ENCODE measurements at regions not wholly inside any gene's neighbourhood (a gene's known extent, or its start where the extent isn't known, plus 50 kb on each side); places are given as distances from the start of the nearest gene placed in this dataset.
A peak's percentile ranks its signal among the peaks of the same experiment; 100 is the strongest.

GRCh38 chr1:13943055-13943454 is 243.1 kb downstream of the PRDM2 start:
- H3K9me3 Mint-ChIP-seq: peaks cover 39% of the 10 kb centered on the region
- no peak overlapping the region for H3K4me3 Mint-ChIP-seq

GRCh38 chr1:13945856-13946255 is 245.9 kb downstream of the PRDM2 start:
- Mint-ChIP-seq H3K27ac (no peak overlapping the region), H3K4me1 (no peaks in the 10 kb centered on the region), H3K9me3 (peaks cover 19% of the 10 kb centered on the region), H3K36me3 (peaks cover 9% of the 10 kb centered on the region; the same call in 1 of the 2 replicates), H3K27me3 (ENCODE audit: low read depth) (peaks cover 22% of the 10 kb centered on the region), H3K4me3 (no peak overlapping the region)
- no peak for TF ChIP-seq OVOL2 (CRISPR knock-in tag; IDR thresholded peaks at IDR 0.05; ENCODE audit: borderline replicate concordance)
- no peak for TF ChIP-seq ATF1 (CRISPR knock-in tag; IDR thresholded peaks at IDR 0.05)
- no peak for TF ChIP-seq MXD4 (CRISPR knock-in tag; IDR thresholded peaks at IDR 0.05; ENCODE audit: borderline replicate concordance)
- TF ChIP-seq ESRRA (CRISPR knock-in tag; IDR thresholded peaks at IDR 0.05; ENCODE audit: borderline replicate concordance): no peak
- no peak for TF ChIP-seq ZNF138 (CRISPR knock-in tag; conservative IDR thresholded peaks at IDR 0.05)
- no peak for TF ChIP-seq CREB1 (CRISPR knock-in tag; IDR thresholded peaks at IDR 0.05)
- TF ChIP-seq ATF6 (CRISPR knock-in tag; IDR thresholded peaks at IDR 0.05): no peak
- no peak for TF ChIP-seq USF1 (CRISPR knock-in tag; IDR thresholded peaks at IDR 0.05)
- TF ChIP-seq, protein P1, sequence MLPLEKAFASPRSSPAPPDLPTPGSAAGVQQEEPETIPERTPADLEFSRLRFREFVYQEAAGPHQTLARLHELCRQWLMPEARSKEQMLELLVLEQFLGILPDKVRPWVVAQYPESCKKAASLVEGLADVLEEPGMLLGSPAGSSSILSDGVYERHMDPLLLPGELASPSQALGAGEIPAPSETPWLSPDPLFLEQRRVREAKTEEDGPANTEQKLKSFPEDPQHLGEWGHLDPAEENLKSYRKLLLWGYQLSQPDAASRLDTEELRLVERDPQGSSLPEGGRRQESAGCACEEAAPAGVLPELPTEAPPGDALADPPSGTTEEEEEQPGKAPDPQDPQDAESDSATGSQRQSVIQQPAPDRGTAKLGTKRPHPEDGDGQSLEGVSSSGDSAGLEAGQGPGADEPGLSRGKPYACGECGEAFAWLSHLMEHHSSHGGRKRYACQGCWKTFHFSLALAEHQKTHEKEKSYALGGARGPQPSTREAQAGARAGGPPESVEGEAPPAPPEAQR (CRISPR knock-in tag; IDR thresholded peaks at IDR 0.05): no peak
- no peak for TF ChIP-seq CREM (CRISPR knock-in tag; IDR thresholded peaks at IDR 0.05)
- TF ChIP-seq HMGA2 (CRISPR knock-in tag; IDR thresholded peaks at IDR 0.05): no peak
- TF ChIP-seq ZNF671 (CRISPR knock-in tag; IDR thresholded peaks at IDR 0.05): no peak
- TF ChIP-seq HMGXB4 (CRISPR knock-in tag; IDR thresholded peaks at IDR 0.05): no peak
- no peak for TF ChIP-seq NR2C2 (CRISPR knock-in tag; IDR thresholded peaks at IDR 0.05)
- no peak for TF ChIP-seq CBFB (CRISPR knock-in tag; IDR thresholded peaks at IDR 0.05; ENCODE audit: low read depth)
- no peak for TF ChIP-seq NFE2L1 (CRISPR knock-in tag; IDR thresholded peaks at IDR 0.05)
- ChIA-PET CTCF (interaction anchor here (1.3 to 1.5 kb wide), 2 partner anchors 16 to 20 kb away, joined by 3 to 4 read pairs; no protein-coding TSS in a partner anchor), POLR2A (no interaction called here)
- ATAC-seq (no peak), DNase-seq (ENCODE audit: low spot score) (no peak)

More at GRCh38 chr1:13943055-13943454, 243.1 kb downstream of the PRDM2 start:
- Mint-ChIP-seq H3K36me3 (peaks cover 9% of the 10 kb centered on the region; the same call in 1 of the 2 replicates), H3K4me1 (no peaks in the 10 kb centered on the region), H3K27ac (no peak overlapping the region), H3K27me3 (ENCODE audit: low read depth) (peaks cover 27% of the 10 kb centered on the region)
- DNase-seq (ENCODE audit: low spot score): no peak
- TF ChIP-seq ZNF232 (CRISPR knock-in tag; IDR thresholded peaks at IDR 0.05) (no peak), ZNF317 (CRISPR knock-in tag; IDR thresholded peaks at IDR 0.05; ENCODE audit: borderline replicate concordance, low read depth) (peak; percentile 92)
- ChIA-PET POLR2A (no interaction called here), CTCF (interaction anchor here (1.4 kb wide), 1 partner anchor 9 kb away, joined by 4 read pairs; no protein-coding TSS in a partner anchor)
- no peak for ATAC-seq

DNA sequence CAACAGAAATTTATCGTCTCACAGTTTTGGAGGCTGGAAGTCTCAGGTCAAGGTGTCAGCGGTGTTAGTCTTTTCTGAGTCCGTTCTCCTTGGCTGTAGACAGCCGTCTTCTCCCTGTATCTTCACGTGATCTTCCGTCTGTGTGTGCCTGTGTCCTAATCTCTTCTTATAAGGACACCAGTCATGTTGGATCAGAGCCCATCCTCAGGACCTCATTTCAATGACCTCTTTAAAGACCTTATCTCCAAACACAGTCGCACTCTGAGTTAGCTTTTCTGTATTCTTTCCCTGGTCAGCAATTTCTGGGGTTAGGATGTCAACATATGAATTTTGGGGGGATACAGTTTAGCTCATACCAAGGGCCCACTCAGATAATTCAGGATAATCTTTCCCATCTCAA is 247.7 kb downstream of the PRDM2 start:
- no peaks in the 10 kb centered on the region for H3K4me1 Mint-ChIP-seq
- ATAC-seq: no peak
- TF ChIP-seq, protein P2, sequence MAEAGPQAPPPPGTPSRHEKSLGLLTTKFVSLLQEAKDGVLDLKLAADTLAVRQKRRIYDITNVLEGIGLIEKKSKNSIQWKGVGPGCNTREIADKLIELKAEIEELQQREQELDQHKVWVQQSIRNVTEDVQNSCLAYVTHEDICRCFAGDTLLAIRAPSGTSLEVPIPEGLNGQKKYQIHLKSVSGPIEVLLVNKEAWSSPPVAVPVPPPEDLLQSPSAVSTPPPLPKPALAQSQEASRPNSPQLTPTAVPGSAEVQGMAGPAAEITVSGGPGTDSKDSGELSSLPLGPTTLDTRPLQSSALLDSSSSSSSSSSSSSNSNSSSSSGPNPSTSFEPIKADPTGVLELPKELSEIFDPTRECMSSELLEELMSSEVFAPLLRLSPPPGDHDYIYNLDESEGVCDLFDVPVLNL (CRISPR knock-in tag; IDR thresholded peaks at IDR 0.05; ENCODE audit: borderline replicate concordance, low read depth): no peak
- peaks cover 22% of the 10 kb centered on the region for H3K27me3 Mint-ChIP-seq (ENCODE audit: low read depth)
- peaks cover 4% of the 10 kb centered on the region; the same call in 1 of the 2 replicates for H3K36me3 Mint-ChIP-seq
- no peak for DNase-seq (ENCODE audit: low spot score)
- H3K9me3 Mint-ChIP-seq: peaks cover 5% of the 10 kb centered on the region
- ChIA-PET POLR2A (no interaction called here), CTCF (interaction anchor here (2.1 kb wide), 1 partner anchor 18 kb away, joined by 5 read pairs; no protein-coding TSS in a partner anchor)
- H3K4me3 Mint-ChIP-seq: no peak overlapping the region
- H3K27ac Mint-ChIP-seq: no peak overlapping the region
